Large intestine (tissue), 3 donors: ENCODE measurements at regions not wholly inside any gene's neighbourhood (a gene's known extent, or its start where the extent isn't known, plus 50 kb on each side); places are given as distances from the start of the nearest gene placed in this dataset.

ENCODE experiments used
- DNase-seq, 2 donors: peaks; one replicate each; pipeline versions ENCODE4 v3.0.0 to v3.0.0-alpha.2; 2013
- H3K27ac ChIP-seq: one replicate; pipeline ENCODE4 v1.5.1; 2013; ENCODE audit warnings: low read length
- H3K27me3 ChIP-seq: 2 replicates; pipeline ENCODE4 v1.6.1; 2013; ENCODE audit warnings: low read length; ENCODE audit not compliant: control insufficient read depth, insufficient read depth
- H3K36me3 ChIP-seq: 2 replicates; pipeline ENCODE4 v1.6.1; 2013; ENCODE audit warnings: low read length; ENCODE audit not compliant: control insufficient read depth, insufficient read depth
- H3K4me1 ChIP-seq: one replicate; pipeline ENCODE4 v1.6.1; 2013; ENCODE audit warnings: low read length; ENCODE audit not compliant: control insufficient read depth, insufficient read depth
- H3K4me3 ChIP-seq: one replicate; pipeline ENCODE4 v1.5.1; 2013; ENCODE audit warnings: low read length
- H3K9me3 ChIP-seq: one replicate; pipeline ENCODE4 v1.6.1; 2013; ENCODE audit warnings: mild to moderate bottlenecking, low read depth, low read length, moderate library complexity; ENCODE audit not compliant: control insufficient read depth
- WGBS: methylation state at CpG from one replicate; pipeline ENCODE4 v1.1.5; 2013; ENCODE audit warnings: low lambda C conversion rate; ENCODE audit not compliant: insufficient coverage; 5-methylcytosine and 5-hydroxymethylcytosine counted together

DNA sequence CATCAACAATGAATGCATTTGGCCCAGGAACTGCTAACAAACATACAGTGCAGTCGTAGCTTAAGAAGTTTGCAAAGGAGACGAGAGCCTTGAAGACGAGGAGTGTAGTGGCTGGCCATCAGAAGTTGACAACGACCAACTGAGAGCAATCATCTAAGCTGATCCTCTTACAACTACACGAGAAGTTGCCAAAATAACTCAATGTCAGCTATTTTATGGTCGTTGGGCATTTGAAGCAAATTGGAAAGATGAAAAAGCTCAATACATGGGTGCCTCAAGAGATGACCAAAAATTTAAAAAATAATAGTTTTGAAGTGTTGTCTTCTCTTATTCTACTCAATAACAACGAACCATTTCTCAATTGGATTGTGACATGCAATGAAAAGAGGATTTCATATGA lies 757.7 kb upstream of the CHD1 start:
- DNase-seq, result no peak
- Histone ChIP-seq H3K9me3 (no peaks in the 10 kb centered on the region), H3K36me3 (no peaks in the 10 kb centered on the region), H3K27ac (no peak overlapping the region), H3K27me3 (no peaks in the 10 kb centered on the region), H3K4me1 (no peaks in the 10 kb centered on the region), H3K4me3 (no peak overlapping the region)
- 83% methylated on average over 3 of the region's 7 CpGs for WGBS

DNA sequence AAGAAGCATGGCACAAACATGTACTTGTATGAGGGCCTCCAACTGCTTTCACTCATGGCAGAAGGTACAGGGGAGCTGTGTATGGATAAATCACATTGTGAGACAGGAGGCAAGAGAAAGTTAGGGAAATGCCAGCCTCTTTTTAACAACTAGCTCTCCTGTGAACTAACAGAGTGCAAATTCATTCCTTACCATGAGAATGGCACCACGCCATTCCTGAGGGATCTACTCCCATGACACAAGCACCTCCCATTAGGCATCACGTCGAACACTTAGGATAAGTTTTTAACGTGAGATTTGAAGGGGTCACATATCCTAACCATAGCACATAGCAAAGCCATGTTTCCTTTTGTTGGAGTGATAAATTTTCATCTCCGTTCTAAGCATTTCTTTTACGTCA lies 747.2 kb upstream of the CHD1 start:
- DNase-seq, result no peak
- H3K27ac ChIP-seq, result no peak overlapping the region
- H3K9me3 ChIP-seq, result no peaks in the 10 kb centered on the region
- H3K27me3 ChIP-seq, result no peaks in the 10 kb centered on the region
- no peaks in the 10 kb centered on the region for H3K4me1 ChIP-seq
- H3K36me3 ChIP-seq, result no peaks in the 10 kb centered on the region
- H3K4me3 ChIP-seq, result no peak overlapping the region
- 88% methylated on average over 2 of the region's 6 CpGs for WGBS

DNA sequence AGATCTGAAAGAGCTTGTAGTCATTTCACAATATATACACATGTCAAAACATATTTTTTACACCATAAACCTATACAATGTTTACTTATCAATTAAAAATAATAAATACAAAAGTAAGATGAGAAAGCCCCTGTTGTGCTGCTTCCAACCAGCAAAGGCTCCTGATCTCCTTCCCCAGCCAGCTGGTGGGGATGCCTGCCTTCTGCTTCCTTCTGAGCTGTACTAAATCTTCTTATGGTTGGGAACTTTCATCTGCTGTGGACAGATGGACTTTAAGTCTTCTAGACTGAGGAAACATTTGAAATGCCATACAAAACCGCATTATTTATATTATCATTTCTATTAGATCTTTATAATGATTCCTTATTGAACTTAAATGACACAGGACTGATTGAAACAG lies 745.3 kb upstream of the CHD1 start:
- H3K9me3 ChIP-seq, result no peaks in the 10 kb centered on the region
- H3K4me1 ChIP-seq, result no peaks in the 10 kb centered on the region
- 100% methylated on average over 1 of the region's 1 CpG for WGBS

DNA sequence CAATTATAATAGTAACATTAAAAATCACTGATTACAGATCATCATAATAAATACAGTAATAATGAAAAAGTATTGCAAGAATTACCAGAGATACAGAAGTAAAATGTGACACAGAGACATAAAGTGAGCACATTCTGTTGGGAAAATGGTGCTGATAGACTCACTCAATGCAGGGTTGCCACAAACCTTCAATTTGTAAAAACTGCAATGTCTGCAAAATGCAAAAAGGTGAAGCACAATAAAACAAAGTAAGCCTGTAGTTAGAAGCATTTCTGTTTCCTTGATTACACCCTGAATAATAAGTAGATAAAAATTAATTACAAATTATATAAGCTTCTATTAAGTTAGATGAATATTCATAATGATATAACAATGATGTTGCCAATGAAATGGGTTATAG lies 736.2 kb upstream of the CHD1 start:
- Histone ChIP-seq H3K4me3 (no peak overlapping the region), H3K36me3 (no peaks in the 10 kb centered on the region), H3K27ac (no peak overlapping the region), H3K4me1 (no peaks in the 10 kb centered on the region), H3K27me3 (no peaks in the 10 kb centered on the region), H3K9me3 (no peaks in the 10 kb centered on the region)
- DNase-seq, result no peak

More for the DNA sequence above, 745.3 kb upstream of the CHD1 start:
- Histone ChIP-seq H3K27ac (no peak overlapping the region), H3K4me3 (no peak overlapping the region), H3K27me3 (no peaks in the 10 kb centered on the region), H3K36me3 (no peaks in the 10 kb centered on the region)
- no peak for DNase-seq

DNA sequence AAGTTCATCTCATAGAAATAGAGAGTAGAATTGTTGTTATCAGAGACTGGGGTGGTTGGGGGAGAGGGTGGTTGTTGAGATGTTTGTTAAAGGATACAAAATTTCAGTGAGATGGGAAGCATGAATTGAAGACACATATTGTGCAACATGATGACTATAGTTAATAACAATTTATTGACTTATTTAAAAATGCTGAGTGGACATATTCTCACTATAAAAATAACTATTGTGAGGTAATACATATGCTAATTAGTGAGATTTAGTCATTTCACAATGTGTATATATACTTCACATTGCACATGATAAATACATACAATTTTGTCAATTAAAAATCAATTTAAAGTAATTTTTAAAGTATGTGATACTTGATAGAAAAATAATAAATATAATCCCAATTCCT lies 722.5 kb upstream of the CHD1 start:
- Histone ChIP-seq H3K4me1 (no peaks in the 10 kb centered on the region), H3K36me3 (no peaks in the 10 kb centered on the region), H3K4me3 (no peak overlapping the region), H3K27me3 (no peaks in the 10 kb centered on the region), H3K9me3 (no peaks in the 10 kb centered on the region), H3K27ac (no peak overlapping the region)
- DNase-seq, result no peak

DNA sequence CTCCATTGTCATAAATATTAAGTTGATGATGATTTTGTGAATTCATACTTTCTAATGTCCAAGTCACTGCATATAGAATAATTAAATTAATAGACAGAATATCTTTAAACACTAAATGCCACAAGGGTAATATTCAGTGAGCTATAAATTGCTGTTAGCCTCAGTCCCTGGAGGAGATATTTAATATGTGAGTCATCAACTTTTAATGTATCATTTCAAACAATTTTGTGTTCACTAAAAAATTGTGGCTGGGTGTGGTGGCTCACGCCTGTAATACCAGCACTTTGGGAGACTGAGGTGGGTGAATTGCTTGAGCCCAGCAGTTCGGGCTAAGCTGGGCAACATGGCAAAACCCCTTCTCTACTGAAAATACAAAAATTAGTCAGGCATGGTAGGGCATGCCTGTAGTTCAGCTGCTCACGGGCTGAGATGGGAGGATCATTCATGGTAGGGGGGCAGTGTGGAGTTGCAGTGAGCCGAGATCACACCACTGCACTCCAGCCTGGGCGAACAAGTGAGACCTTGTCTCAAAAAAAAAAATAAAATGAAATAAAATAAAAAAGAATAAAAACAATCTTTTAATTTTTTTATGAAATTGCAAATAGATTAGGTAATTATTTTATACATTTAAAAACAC lies 717.3 kb upstream of the CHD1 start:
- H3K27ac ChIP-seq, result no peak overlapping the region
- H3K36me3 ChIP-seq, result no peaks in the 10 kb centered on the region
- no peak for DNase-seq
- WGBS, result 100% methylated on average over 1 of the region's 5 CpGs
- no peaks in the 10 kb centered on the region for H3K27me3 ChIP-seq
- H3K4me1 ChIP-seq, result no peaks in the 10 kb centered on the region
- H3K9me3 ChIP-seq, result no peaks in the 10 kb centered on the region
- no peak overlapping the region for H3K4me3 ChIP-seq

DNA sequence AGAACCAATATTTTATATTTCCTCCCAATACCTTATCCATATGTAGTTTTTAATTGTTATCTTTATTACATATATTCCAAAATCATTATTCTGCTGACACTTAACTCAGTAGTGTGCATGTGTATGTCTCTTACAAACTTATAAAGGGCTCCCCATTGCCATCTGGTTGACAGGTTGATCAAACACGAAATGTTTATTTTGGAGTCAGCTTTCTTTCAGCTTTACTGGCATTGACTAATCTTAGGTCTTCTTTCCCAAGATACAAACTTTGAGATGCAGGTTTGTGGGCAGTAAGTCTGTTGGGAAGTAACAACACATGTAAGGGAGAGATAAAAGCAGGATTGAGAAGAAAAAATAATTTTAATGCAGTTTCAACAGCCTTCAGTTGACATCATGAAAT lies 716.0 kb upstream of the CHD1 start:
- no CpG with 5 or more reads among the region's 1 CpG for WGBS
- Histone ChIP-seq H3K9me3 (no peaks in the 10 kb centered on the region), H3K27ac (no peak overlapping the region), H3K4me1 (no peaks in the 10 kb centered on the region), H3K27me3 (no peaks in the 10 kb centered on the region), H3K36me3 (no peaks in the 10 kb centered on the region), H3K4me3 (no peak overlapping the region)
- DNase-seq, result no peak

DNA sequence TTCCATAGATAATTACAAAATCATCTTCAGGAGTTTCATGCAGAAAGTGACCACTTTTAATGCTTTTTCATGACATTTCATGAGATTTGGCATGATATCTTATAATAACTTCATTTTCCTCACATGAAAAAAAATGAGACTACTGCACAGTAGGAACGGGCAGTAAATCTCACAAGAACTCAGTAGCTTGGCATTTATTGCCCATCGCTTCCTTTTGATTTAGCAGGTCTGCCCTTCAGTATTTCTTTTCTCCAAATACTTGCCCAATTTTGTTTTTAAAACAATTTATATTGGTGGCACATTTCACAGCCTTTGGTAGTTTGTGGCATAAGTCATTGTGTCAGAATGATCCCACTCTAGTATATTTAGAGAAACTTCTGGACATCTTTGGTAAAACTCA lies 711.8 kb upstream of the CHD1 start:
- Histone ChIP-seq H3K9me3 (no peaks in the 10 kb centered on the region), H3K27me3 (no peaks in the 10 kb centered on the region), H3K4me1 (no peaks in the 10 kb centered on the region), H3K36me3 (no peaks in the 10 kb centered on the region), H3K27ac (no peak overlapping the region), H3K4me3 (no peak overlapping the region)
- WGBS, result no CpG with 5 or more reads among the region's 2 CpGs
- DNase-seq, result no peak

DNA sequence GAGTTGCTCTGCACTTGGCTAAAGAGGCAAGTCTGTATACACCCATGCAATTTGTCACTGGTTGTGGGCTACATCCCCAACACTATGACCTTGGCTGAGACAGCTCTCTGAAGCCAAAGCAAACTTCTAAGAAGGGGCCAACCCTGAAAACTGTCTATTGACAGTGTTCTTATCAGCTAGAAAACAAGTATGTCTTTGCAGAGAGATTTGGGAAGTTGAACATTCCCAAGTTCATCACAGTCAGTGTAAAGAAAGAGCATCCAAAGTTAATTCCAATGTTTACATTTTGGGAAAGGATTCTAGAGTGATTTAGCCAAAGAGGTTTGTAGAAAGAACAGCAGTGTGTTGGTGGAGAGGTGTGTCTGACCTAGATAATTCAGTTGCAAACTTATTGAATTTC lies 711.1 kb upstream of the CHD1 start:
- H3K9me3 ChIP-seq, result no peaks in the 10 kb centered on the region
- H3K27ac ChIP-seq, result no peak overlapping the region
- no peaks in the 10 kb centered on the region for H3K4me1 ChIP-seq
- no peaks in the 10 kb centered on the region for H3K36me3 ChIP-seq
- no peak overlapping the region for H3K4me3 ChIP-seq
- no peaks in the 10 kb centered on the region for H3K27me3 ChIP-seq
- DNase-seq, result no peak

DNA sequence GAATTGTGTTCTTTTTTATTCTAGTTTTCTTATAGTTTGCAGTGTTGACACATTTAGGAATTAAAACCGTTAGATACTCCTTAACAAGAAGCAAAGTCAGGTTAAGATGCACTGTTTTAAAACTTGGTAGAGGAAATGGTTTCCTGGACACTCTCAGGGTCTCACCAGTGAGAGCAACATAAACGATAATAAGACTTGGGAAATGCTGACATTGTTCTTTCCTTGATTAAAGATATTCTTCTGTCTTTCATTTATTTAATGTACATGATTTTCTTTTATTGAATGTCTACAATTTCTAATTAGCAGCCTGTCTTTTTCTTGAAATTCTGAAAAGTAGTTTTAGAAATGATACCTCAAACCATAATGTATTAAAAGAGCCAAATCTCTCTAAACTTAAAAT lies 707.9 kb upstream of the CHD1 start:
- 100% methylated on average over 1 of the region's 2 CpGs for WGBS
- DNase-seq, result no peak
- Histone ChIP-seq H3K27me3 (no peaks in the 10 kb centered on the region), H3K4me1 (no peaks in the 10 kb centered on the region), H3K4me3 (no peak overlapping the region), H3K9me3 (no peaks in the 10 kb centered on the region), H3K36me3 (no peaks in the 10 kb centered on the region), H3K27ac (no peak overlapping the region)

DNA sequence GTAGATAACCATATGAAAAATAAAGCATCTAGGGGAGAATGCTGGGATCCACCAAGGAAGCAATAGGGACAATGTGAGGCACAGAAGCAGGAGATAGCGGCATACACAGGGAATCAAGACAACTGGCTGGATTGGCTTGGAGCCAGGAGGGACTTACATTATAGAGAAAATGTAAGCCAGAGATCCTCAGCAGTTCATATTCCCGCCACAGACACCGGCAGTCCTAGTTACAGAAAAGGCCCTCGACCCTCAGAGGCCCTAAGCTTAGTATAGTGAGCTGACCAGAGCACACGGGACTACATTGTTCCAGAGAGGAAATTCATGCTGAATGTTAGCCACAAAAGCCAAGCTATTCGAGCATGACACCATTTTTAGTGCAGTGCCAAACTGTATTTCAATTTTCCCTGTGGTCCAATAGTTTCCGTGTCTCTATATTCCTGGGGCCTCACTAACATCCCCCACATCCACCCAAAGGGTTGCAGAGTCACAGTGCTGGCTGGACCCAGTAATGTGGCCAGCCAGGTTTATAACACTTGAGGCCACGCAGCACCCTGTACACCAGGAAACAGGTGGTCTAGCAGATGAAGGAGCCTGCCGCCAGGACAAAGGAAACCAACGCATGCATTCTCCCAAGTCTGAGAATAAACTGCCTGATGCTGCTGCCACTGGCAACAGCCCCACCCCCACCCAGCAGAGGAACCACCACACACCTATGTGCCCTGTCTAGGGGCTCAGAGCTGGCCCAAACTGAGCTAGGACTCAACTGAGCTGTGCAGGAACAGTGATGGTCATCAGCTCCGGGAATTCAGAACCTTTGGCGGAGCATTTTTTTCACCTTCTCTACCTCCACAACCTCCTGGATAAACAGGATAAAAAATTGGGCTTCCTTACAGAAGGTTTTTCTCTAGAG lies 693.2 kb upstream of the CHD1 start:
- no peaks in the 10 kb centered on the region for H3K4me1 ChIP-seq
- DNase-seq, result no peak
- no peak overlapping the region for H3K27ac ChIP-seq
- 87% methylated on average over 3 of the region's 12 CpGs for WGBS
- H3K9me3 ChIP-seq, result no peaks in the 10 kb centered on the region
- no peak overlapping the region for H3K4me3 ChIP-seq
- no peaks in the 10 kb centered on the region for H3K36me3 ChIP-seq
- H3K27me3 ChIP-seq, result no peaks in the 10 kb centered on the region
